ENCODE measurements at regions not wholly inside any gene's neighbourhood (a gene's known extent, or its start where the extent isn't known, plus 50 kb on each side); places are given as distances from the start of the nearest gene placed in this dataset.

DNA sequence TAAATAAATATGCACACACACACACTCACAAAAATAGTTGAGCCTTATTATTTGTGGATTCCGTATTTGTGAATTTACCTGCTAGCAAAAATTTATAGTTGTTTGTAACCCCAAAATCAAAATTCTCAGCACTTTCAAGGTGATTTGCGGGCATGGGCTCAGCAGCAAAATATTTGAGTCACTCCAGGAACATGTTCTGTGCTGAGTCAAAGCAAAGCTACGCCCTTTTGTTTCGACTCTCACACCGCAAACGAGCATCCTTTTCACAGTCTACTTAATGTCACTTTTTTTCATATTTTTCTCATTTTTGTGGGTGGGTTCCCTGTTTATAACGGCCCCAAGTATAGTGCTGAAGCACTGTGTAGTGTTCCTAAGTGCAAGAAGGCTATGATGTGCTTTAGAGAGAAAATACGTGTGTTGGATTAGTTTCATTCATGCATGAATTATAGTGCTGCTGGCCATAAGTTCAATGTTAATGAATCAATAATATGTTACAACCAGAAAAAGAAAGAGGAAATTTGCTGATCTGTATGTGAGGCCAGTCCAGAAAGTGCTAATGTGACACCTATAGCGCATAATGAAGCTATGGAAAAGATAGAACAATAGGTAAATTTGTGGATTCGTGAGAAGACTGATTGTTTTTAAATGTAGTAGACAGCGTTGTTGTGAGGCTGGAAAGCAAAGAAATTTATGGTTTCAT lies 723.2 kb upstream of the AGA start:
- TF ChIP-seq, protein P1, sequence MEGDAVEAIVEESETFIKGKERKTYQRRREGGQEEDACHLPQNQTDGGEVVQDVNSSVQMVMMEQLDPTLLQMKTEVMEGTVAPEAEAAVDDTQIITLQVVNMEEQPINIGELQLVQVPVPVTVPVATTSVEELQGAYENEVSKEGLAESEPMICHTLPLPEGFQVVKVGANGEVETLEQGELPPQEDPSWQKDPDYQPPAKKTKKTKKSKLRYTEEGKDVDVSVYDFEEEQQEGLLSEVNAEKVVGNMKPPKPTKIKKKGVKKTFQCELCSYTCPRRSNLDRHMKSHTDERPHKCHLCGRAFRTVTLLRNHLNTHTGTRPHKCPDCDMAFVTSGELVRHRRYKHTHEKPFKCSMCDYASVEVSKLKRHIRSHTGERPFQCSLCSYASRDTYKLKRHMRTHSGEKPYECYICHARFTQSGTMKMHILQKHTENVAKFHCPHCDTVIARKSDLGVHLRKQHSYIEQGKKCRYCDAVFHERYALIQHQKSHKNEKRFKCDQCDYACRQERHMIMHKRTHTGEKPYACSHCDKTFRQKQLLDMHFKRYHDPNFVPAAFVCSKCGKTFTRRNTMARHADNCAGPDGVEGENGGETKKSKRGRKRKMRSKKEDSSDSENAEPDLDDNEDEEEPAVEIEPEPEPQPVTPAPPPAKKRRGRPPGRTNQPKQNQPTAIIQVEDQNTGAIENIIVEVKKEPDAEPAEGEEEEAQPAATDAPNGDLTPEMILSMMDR (IDR thresholded peaks at IDR 0.05) = no peak
- TF ChIP-seq POLR2A (IDR thresholded peaks at IDR 0.05) = no peak

Data from heart left ventricle (tissue), 13 donors.